H1 (cell line): ENCODE measurements at regions not wholly inside any gene's neighbourhood (a gene's known extent, or its start where the extent isn't known, plus 50 kb on each side); places are given as distances from the start of the nearest gene placed in this dataset.

Source experiments
- JUN ChIP-seq: IDR thresholded peaks from 2 replicates; pipeline ENCODE4 v1.6.1; 2011; ENCODE audit warnings: low read depth, mild to moderate bottlenecking, improper control_type of control experiment, low read length
- POLR2A ChIP-seq, 2 experiments: IDR thresholded peaks; 1 replicate in 1 of 2; 2 replicates in 1 of 2; pipeline ENCODE4 v1.6.1; 2011; ENCODE audit warnings: low read depth in 2 of 2, low read length in 2 of 2, mild to moderate bottlenecking in 2 of 2; ENCODE audit errors: control extremely low read depth in 1 of 2
- RAD21 ChIP-seq, 2 experiments: IDR thresholded peaks in 1 of 2; conservative IDR thresholded peaks in 1 of 2; 2 replicates each; pipeline ENCODE4 v1.6.1; 2011; ENCODE audit warnings: low read depth in 2 of 2, low read length in 2 of 2, improper control_type of control experiment in 1 of 2, inconsistent platforms in 1 of 2, mild to moderate bottlenecking in 1 of 2, moderate library complexity in 1 of 2

GRCh38 chr10:10626734-10627133 is 390.9 kb upstream of the CELF2 start:
- TF ChIP-seq POLR2A (IDR thresholded peaks at IDR 0.05; ENCODE audit: control extremely low read depth in 1 of 2, low read depth in 2 of 2, low read length in 2 of 2) (no peak), RAD21 (IDR thresholded peaks at IDR 0.05 in 1 of 2, conservative IDR thresholded peaks at IDR 0.05 in 1 of 2; ENCODE audit: low read depth in 2 of 2, low read length in 2 of 2) (no peak), JUN (no peak)
